Lower lobe of right lung (tissue), 2 donors: ENCODE measurements at regions not wholly inside any gene's neighbourhood (a gene's known extent, or its start where the extent isn't known, plus 50 kb on each side); places are given as distances from the start of the nearest gene placed in this dataset.

Source experiments
- ATAC-seq, 2 donors: fragments of 200-7000 bp; cut with Tn5 transposase; one replicate each; pipeline ENCODE4 v1.9.1; 2020 to 2022; ENCODE audit warnings: mild to moderate bottlenecking in 2 of 2, moderate library complexity in 2 of 2
- DNase-seq: peaks from one replicate; pipeline ENCODE4 v3.0.0-alpha.2; 2020
- H3K27ac ChIP-seq: fragments of 200-600 bp; one replicate; pipeline ENCODE4 v1.8.0; 2022
- H3K27me3 ChIP-seq: fragments of 200-600 bp; one replicate; pipeline ENCODE4 v1.8.0; 2022; ENCODE audit warnings: low read depth
- H3K36me3 ChIP-seq: fragments of 200-600 bp; one replicate; pipeline ENCODE4 v1.8.0; 2022; ENCODE audit warnings: mild to moderate bottlenecking
- H3K4me1 ChIP-seq: fragments of 200-600 bp; one replicate; pipeline ENCODE4 v1.8.0; 2022
- H3K4me3 ChIP-seq: fragments of 200-600 bp; one replicate; pipeline ENCODE4 v1.8.0; 2022; ENCODE audit warnings: mild to moderate bottlenecking
- H3K9me3 ChIP-seq: fragments of 200-600 bp; one replicate; pipeline ENCODE4 v1.8.0; 2022
- intact Hi-C: fragments of 100-400 bp; cut with DNase I; formaldehyde crosslinking; loops from one replicate; pipeline ENCODE4 v1.11.0; 2022
- TF ChIP-seq, protein P1 (sequence below): fragments of 200-600 bp; IDR thresholded peaks from one replicate; pipeline ENCODE4 v1.8.0; 2022; ENCODE audit warnings: antibody characterized with exemption, mild to moderate bottlenecking
- donor health status: DM: no; HTN: yes; CAD: no; lungs with severe emphysema.

DNA sequence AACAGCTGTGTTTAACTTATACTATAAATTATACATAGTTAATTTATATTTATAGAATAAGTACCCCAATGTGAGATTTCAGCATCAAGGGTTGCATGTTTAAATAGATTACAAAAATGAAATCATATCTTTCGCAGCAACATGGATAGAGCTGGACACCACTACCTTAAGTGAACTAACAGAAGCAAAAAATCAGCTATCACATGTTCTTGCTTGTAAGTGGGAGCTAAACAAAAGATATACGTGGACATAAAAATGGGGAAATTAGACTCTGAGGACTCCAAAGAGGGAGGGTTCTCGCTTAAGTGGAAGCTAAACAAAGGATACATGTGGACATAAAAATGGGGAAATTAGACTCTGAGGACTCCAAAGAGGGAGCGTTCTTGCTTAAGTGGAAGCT, 626.5 kb upstream of the DPPA4 start:
- no peaks in the 10 kb centered on the region for H3K36me3 ChIP-seq
- H3K4me1 ChIP-seq = no peaks in the 10 kb centered on the region
- H3K9me3 ChIP-seq = no peaks in the 10 kb centered on the region
- no peak overlapping the region for H3K4me3 ChIP-seq
- intact Hi-C loops = no loop called here
- H3K27ac ChIP-seq = no peak overlapping the region
- TF ChIP-seq, protein P1, sequence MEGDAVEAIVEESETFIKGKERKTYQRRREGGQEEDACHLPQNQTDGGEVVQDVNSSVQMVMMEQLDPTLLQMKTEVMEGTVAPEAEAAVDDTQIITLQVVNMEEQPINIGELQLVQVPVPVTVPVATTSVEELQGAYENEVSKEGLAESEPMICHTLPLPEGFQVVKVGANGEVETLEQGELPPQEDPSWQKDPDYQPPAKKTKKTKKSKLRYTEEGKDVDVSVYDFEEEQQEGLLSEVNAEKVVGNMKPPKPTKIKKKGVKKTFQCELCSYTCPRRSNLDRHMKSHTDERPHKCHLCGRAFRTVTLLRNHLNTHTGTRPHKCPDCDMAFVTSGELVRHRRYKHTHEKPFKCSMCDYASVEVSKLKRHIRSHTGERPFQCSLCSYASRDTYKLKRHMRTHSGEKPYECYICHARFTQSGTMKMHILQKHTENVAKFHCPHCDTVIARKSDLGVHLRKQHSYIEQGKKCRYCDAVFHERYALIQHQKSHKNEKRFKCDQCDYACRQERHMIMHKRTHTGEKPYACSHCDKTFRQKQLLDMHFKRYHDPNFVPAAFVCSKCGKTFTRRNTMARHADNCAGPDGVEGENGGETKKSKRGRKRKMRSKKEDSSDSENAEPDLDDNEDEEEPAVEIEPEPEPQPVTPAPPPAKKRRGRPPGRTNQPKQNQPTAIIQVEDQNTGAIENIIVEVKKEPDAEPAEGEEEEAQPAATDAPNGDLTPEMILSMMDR = no peak
- ATAC-seq (no peak), DNase-seq (no peak)
- H3K27me3 ChIP-seq = no peaks in the 10 kb centered on the region

DNA sequence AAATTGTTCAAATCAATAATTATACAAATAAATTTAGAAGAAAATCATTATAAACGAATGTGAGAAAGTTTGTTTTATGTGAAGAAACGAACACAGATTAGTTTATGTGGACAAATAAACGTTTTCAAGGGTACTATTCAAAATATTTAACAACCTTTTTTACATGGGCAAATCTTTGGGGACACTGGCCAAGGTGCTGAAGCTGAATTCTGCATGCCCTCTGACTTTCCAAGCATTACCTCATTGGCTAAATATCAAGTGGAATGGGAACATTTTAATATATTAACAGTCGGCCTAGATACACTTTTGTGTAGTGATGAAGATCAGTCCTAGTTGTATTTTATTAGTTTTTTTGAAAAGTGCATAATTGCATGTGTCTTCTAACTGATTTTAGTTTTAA, 636.4 kb upstream of the DPPA4 start:
- Histone ChIP-seq H3K4me1 (no peaks in the 10 kb centered on the region), H3K27ac (no peak overlapping the region), H3K4me3 (no peak overlapping the region), H3K36me3 (no peaks in the 10 kb centered on the region), H3K9me3 (no peaks in the 10 kb centered on the region), H3K27me3 (no peaks in the 10 kb centered on the region)
- ATAC-seq (no peak), DNase-seq (no peak)
- intact Hi-C loops = no loop called here
- TF ChIP-seq, protein P1 = no peak

DNA sequence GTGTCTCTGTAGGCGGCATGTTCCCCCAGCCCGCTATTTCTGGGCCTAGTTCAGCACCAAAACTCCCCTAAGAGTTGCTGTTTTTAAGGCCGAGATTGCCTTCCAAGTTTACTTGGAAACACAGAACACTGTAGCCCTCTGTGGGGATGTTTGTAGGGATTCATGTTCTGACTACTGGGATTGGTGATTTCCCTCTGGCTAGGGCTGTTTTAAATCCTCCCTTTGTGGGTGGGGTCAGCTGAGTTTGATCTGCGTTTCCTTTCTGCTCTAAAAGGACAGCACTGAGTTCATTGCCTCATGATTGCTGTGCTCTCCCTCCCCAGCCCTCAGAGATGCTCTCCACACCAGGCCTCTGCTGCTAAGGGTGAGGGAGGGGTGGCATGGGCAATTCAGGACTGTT, 640.6 kb upstream of the DPPA4 start:
- no peaks in the 10 kb centered on the region for H3K9me3 ChIP-seq
- intact Hi-C loops = no loop called here
- DNase-seq (no peak), ATAC-seq (no peak)
- no peaks in the 10 kb centered on the region for H3K27me3 ChIP-seq
- no peak overlapping the region for H3K27ac ChIP-seq
- TF ChIP-seq, protein P1 = no peak
- no peaks in the 10 kb centered on the region for H3K36me3 ChIP-seq
- H3K4me3 ChIP-seq = no peak overlapping the region
- no peaks in the 10 kb centered on the region for H3K4me1 ChIP-seq

DNA sequence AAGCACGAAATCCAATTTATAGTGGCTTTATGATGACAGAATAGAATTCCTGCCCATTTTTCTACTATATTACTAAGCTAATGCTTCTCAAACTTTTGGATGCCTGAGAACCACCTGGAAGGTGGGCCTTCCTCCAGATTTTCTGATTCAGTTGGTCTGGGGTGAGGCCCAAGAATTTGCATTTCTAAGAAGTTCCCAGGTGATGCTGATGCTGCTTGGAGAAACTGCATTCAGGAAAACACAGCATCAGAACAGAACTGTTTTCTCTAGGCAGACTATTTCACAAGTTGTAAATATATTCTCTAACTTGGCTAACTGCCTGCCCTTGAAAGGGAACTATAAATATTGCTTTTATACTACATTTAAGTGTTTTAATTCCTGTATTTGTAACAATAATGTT, 644.9 kb upstream of the DPPA4 start:
- ATAC-seq (no peak), DNase-seq (no peak)
- Histone ChIP-seq H3K4me3 (no peak overlapping the region), H3K4me1 (no peaks in the 10 kb centered on the region), H3K36me3 (no peaks in the 10 kb centered on the region), H3K27me3 (no peaks in the 10 kb centered on the region), H3K9me3 (no peaks in the 10 kb centered on the region), H3K27ac (no peak overlapping the region)
- intact Hi-C loops = no loop called here
- TF ChIP-seq, protein P1 = no peak

DNA sequence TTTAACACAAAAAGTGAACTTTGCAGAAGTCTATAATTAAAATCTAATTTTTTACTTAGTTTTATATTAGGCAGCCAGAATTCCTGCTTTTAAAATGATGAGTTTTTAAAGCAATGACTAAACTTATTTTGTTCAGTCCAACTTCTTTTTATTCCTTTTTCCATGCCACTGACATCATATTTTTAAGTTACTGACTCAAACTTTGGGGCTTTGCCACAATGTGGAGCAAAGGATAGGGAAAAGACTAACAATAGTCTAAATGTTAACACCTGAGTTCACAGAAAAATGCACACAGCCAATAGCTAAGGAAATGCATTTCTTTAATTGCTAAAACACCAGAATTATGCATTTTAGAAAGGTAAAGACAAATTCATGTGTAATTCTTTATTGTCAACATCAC, 647.6 kb upstream of the DPPA4 start:
- intact Hi-C loops = no loop called here
- ATAC-seq (no peak), DNase-seq (no peak)
- TF ChIP-seq, protein P1 = no peak
- Histone ChIP-seq H3K27ac (no peak overlapping the region), H3K4me3 (no peak overlapping the region), H3K4me1 (no peaks in the 10 kb centered on the region), H3K36me3 (no peaks in the 10 kb centered on the region), H3K27me3 (no peaks in the 10 kb centered on the region), H3K9me3 (no peaks in the 10 kb centered on the region)

DNA sequence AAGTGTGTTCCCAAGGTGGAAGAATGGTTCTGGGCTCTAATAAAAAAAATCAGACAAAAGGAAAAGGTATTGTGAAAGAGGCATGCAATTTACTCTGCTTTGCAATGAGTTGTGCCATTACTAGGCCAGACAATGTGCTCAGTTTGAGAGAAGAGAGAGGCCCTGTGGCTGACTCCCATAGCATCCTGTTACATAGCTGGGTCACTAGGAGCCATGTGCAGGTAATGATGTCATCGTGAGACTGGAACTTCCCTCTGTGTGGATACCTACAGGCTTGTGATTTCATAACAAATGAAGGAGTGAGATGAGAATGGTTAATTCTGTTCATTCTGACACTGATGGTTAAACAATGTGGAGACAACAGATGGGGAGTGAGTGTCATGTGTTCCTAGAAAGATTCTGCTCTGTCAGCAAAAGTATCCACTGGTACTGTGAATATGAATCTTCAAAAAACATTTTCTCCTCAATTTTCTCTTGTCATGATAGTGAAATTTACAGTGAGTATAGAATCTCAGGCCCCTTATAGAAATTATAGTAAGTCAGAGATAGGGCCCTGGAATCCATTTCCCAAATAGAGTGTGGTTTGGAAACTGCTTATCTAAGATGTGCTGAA, 648.7 kb upstream of the DPPA4 start:
- Histone ChIP-seq H3K4me1 (no peaks in the 10 kb centered on the region), H3K4me3 (no peak overlapping the region), H3K9me3 (no peaks in the 10 kb centered on the region), H3K36me3 (no peaks in the 10 kb centered on the region), H3K27me3 (no peaks in the 10 kb centered on the region), H3K27ac (no peak overlapping the region)
- intact Hi-C loops = no loop called here
- ATAC-seq (no peak), DNase-seq (no peak)
- TF ChIP-seq, protein P1 = no peak
